Stimulated activated memory B cell treated with anti-CD40 and anti-IgM and Interleukin-4, amounts not matched to agents 10 μg/mL and 1 μg/mL and 100 μg/mL, for 72 hours (primary cell): ENCODE measurements at regions not wholly inside any gene's neighbourhood (a gene's known extent, or its start where the extent isn't known, plus 50 kb on each side); places are given as distances from the start of the nearest gene placed in this dataset.
A peak's percentile ranks its signal among the peaks of the same experiment; 100 is the strongest.

ENCODE experiments used
- ATAC-seq: fragments of 150-1000 bp; cut with Tn5 transposase; 2 replicates; pipeline ENCODE4 v1.10.0; 2021
- H3K27ac Mint-ChIP-seq: one replicate; pipeline ENCODE4 v1.8.0; 2022; ENCODE audit warnings: mild to moderate bottlenecking, mixed read lengths
- H3K27me3 Mint-ChIP-seq: one replicate; pipeline ENCODE4 v1.8.0; 2022; ENCODE audit warnings: mixed read lengths
- H3K36me3 Mint-ChIP-seq: one replicate; pipeline ENCODE4 v1.8.0; 2022; ENCODE audit warnings: mixed read lengths
- H3K4me1 Mint-ChIP-seq: one replicate; pipeline ENCODE4 v1.8.0; 2022; ENCODE audit warnings: mixed read lengths
- H3K4me3 Mint-ChIP-seq: one replicate; pipeline ENCODE4 v1.8.0; 2022; ENCODE audit warnings: mild to moderate bottlenecking, moderate library complexity, mixed read lengths
- H3K9me3 Mint-ChIP-seq: one replicate; pipeline ENCODE4 v1.8.0; 2022; ENCODE audit warnings: mixed read lengths

- H3K9me3 Mint-ChIP-seq, result peaks cover 2% of the 10 kb centered on the region
- no peak for ATAC-seq
- no peak overlapping the region for H3K27ac Mint-ChIP-seq
- no peaks in the 10 kb centered on the region for H3K4me1 Mint-ChIP-seq
- H3K36me3 Mint-ChIP-seq, result no peaks in the 10 kb centered on the region
- H3K4me3 Mint-ChIP-seq, result no peak overlapping the region
- peaks cover 15% of the 10 kb centered on the region for H3K27me3 Mint-ChIP-seq
These were observed 343.6 kb downstream of the PTPRU start for GRCh38 chr1:29579821-29580425.

DNA sequence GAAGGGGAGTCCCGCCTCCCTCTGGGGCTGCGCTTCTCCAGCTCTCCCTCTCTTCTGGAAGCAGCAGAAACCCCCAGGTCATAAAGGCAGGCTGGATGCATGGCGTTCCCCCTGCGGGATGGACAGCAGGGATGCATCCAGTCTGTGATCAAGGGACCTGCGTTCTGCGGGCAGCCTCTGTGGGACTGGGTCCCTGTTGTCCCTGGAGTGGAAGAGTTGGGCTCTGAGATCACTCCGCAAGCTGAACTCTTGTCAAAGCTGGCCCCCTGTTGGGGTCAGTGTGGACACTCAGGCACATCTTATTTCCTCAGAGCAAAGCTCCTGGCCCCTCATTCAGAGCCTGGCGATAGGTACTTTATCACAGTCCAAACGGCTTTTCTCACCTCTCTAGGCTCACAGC lies 341.2 kb downstream of the PTPRU start:
- Mint-ChIP-seq H3K27me3 (no peaks in the 10 kb centered on the region), H3K9me3 (peaks cover 2% of the 10 kb centered on the region), H3K4me3 (no peak overlapping the region), H3K36me3 (no peaks in the 10 kb centered on the region), H3K4me1 (no peaks in the 10 kb centered on the region), H3K27ac (no peak overlapping the region)
- ATAC-seq, result no peak

DNA sequence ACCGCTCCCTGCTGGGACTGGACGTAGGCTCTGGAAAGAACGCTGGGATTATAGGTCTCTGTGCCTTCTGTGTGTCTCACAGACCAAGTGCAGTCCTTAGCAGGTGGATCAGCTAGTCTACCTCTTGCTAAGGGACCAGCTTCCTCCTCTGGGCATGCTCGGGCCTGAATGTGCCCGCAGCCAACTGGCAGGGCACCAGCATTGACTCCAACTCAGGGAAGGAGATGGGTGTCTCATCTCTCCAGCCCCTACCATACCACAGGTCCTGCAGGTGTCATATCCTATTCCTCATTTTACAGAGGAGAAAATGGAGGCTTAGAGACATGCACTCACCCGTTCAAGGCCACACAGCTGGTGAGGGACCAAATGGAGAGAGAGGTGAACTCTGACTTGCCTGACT lies 340.2 kb downstream of the PTPRU start:
- Mint-ChIP-seq H3K36me3 (no peaks in the 10 kb centered on the region), H3K27me3 (no peaks in the 10 kb centered on the region), H3K27ac (no peak overlapping the region), H3K4me1 (no peaks in the 10 kb centered on the region), H3K4me3 (no peak overlapping the region), H3K9me3 (peaks cover 2% of the 10 kb centered on the region)
- ATAC-seq, result no peak

GRCh38 chr1:29575826-29576225 lies 339.5 kb downstream of the PTPRU start:
- ATAC-seq, result no peak
- no peaks in the 10 kb centered on the region for H3K27me3 Mint-ChIP-seq
- peaks cover 2% of the 10 kb centered on the region for H3K9me3 Mint-ChIP-seq
- H3K4me1 Mint-ChIP-seq, result no peaks in the 10 kb centered on the region
- no peak overlapping the region for H3K27ac Mint-ChIP-seq
- no peak overlapping the region for H3K4me3 Mint-ChIP-seq
- H3K36me3 Mint-ChIP-seq, result no peaks in the 10 kb centered on the region

DNA sequence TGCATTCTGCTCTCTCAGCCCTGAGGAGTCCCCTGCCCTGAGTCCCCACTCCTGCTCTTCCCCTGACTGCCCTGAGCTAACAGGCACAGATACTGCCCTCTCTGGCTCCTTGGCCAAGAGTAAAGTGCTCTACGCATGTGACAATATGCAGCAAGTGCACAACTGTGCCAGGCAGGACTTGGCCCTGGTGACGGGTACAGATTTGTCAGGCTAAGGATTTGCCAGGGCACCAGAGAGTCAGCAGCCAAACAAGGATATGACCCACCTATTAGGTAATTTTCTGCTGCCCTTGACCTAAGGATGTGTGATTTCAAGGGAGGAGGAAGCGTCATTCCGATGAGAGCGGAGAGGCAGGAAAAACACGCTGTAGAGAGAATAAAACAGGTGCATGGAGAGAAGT lies 339.0 kb downstream of the PTPRU start:
- Mint-ChIP-seq H3K27me3 (no peaks in the 10 kb centered on the region), H3K36me3 (no peaks in the 10 kb centered on the region), H3K4me1 (no peaks in the 10 kb centered on the region), H3K4me3 (no peak overlapping the region), H3K27ac (no peak overlapping the region), H3K9me3 (peaks cover 2% of the 10 kb centered on the region)
- ATAC-seq, result no peak

DNA sequence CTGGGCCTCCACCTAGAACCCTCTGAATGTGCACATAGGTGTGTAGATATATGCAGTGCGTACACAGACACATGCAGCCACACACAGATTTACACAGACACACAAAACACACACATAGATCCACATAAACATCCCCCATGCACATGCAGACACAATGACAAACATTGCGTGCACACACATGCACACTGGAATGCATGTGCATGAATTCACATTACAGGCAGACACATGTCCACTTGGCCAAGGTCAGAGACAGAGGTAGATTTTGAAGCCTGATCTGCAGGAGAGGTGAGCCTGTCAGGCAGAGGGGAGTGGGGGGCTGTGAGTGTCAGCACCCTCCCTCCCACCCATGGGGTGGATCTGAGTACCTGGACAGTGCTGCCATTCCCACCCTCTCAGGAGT lies 338.5 kb downstream of the PTPRU start:
- Mint-ChIP-seq H3K27ac (no peak overlapping the region), H3K36me3 (no peaks in the 10 kb centered on the region), H3K27me3 (no peaks in the 10 kb centered on the region), H3K4me3 (no peak overlapping the region), H3K9me3 (peaks cover 2% of the 10 kb centered on the region), H3K4me1 (no peaks in the 10 kb centered on the region)
- ATAC-seq, result peak; percentile 37

DNA sequence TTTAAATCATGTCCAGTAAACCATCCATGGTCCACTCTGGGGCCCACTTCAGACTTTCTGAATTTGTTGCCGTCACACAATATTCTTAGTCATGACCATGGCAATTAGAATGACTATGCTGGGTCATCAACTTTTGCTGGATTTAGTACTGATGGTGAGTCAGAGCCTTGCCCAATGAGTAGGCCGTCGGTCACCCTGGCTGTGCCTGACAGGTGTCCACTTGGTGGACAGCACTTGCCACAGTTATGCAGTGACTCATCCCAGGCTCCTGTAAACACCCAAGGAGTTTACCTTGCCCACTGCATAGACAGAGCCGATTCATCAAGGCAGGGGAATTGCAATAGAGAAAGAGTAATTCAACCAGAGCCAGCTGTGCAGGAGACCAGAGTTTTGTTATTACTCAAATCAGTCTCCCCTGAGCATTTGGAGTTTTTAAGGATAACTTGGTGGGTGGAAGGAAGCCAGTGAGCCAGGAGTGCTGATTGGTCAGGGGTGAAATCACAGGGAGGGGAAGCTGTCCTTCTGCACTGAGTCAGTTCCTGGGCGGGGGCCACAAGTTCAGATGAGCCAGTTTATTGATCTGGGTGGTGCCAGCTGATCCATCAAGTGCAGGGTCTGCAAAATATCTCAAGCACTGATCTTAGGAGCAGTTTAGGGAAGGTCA lies 333.8 kb downstream of the PTPRU start:
- no peaks in the 10 kb centered on the region for H3K27me3 Mint-ChIP-seq
- H3K4me3 Mint-ChIP-seq, result no peak overlapping the region
- no peaks in the 10 kb centered on the region for H3K36me3 Mint-ChIP-seq
- no peaks in the 10 kb centered on the region for H3K4me1 Mint-ChIP-seq
- ATAC-seq, result no peak
- no peak overlapping the region for H3K27ac Mint-ChIP-seq
- H3K9me3 Mint-ChIP-seq, result peaks cover 14% of the 10 kb centered on the region

GRCh38 chr1:29567257-29567656 lies 330.9 kb downstream of the PTPRU start:
- Mint-ChIP-seq H3K27ac (no peak overlapping the region), H3K36me3 (no peaks in the 10 kb centered on the region), H3K4me1 (no peaks in the 10 kb centered on the region)

GRCh38 chr1:29565490-29565889 lies 329.2 kb downstream of the PTPRU start:
- Mint-ChIP-seq H3K27me3 (no peaks in the 10 kb centered on the region), H3K27ac (no peak overlapping the region), H3K4me1 (no peaks in the 10 kb centered on the region), H3K9me3 (peaks cover 23% of the 10 kb centered on the region), H3K4me3 (no peak overlapping the region), H3K36me3 (no peaks in the 10 kb centered on the region)
- ATAC-seq, result no peak

More at GRCh38 chr1:29567257-29567656, 330.9 kb downstream of the PTPRU start:
- H3K9me3 Mint-ChIP-seq, result peaks cover 23% of the 10 kb centered on the region
- H3K4me3 Mint-ChIP-seq, result no peak overlapping the region
- no peak for ATAC-seq
- no peaks in the 10 kb centered on the region for H3K27me3 Mint-ChIP-seq

DNA sequence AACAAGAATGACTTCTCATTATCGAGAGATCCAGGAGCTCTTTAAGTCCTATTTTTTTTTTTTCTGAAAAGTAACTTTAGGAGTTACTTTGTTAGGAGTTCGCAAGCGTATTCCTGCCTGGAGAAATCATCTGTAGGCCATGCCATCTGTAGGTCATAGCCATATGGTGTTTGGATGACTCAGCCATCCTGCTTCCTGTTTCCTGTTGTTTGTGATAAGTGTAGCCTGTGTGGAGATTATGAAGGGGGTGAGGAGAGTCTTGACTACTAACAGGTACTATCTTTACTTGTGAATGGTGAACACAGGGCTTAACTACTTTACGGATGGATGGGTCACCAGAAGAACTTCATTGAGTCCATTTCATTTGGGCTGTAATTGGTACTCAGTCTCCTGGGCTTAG lies 327.2 kb downstream of the PTPRU start:
- no peak overlapping the region for H3K27ac Mint-ChIP-seq
- no peak overlapping the region for H3K4me3 Mint-ChIP-seq
- H3K4me1 Mint-ChIP-seq, result no peaks in the 10 kb centered on the region
- no peaks in the 10 kb centered on the region for H3K27me3 Mint-ChIP-seq
- H3K9me3 Mint-ChIP-seq, result peaks cover 18% of the 10 kb centered on the region
- H3K36me3 Mint-ChIP-seq, result no peaks in the 10 kb centered on the region
- ATAC-seq, result no peak

DNA sequence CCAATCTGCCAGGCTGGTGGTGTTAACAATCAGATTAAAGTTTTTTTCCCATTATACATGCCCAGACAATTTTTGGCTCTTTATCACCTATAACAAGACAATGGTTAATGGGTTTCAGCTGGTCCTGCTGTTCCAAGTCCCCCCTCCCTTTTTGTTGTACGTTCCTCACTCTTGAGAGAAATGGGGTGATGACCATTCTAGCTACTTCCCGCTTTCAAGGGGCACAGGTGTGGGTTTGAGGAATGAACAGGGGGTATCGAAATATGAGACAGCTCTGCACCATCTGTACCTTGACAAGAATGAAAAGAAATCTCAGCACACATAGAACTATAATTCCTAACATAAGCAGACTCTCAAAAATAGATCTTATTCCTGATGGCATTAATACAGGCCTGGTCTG lies 326.8 kb downstream of the PTPRU start:
- Mint-ChIP-seq H3K27me3 (no peaks in the 10 kb centered on the region), H3K9me3 (peaks cover 17% of the 10 kb centered on the region), H3K36me3 (no peaks in the 10 kb centered on the region), H3K27ac (no peak overlapping the region), H3K4me1 (no peaks in the 10 kb centered on the region), H3K4me3 (no peak overlapping the region)
- ATAC-seq, result no peak

DNA sequence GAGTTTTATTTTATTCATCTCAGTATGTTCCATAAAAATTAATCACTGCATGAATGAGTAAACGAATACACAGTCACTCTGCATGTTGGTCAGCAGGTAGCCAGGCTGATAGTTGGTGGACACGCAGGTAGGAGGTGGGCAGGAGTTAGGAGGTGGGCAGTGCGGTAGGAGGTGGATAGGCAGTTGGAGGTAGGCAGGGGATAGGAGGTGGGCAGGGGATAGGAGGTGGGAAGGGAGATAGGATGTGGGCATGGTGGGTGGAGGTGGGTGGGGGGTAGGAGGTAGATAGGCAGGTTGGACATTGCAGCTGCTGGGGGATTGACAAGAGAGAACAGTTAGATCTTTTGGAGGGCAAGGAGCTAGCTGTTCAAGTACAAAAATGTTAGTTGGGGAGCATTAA lies 322.7 kb downstream of the PTPRU start:
- H3K36me3 Mint-ChIP-seq, result no peaks in the 10 kb centered on the region
- no peak for ATAC-seq
- no peak overlapping the region for H3K27ac Mint-ChIP-seq
- H3K27me3 Mint-ChIP-seq, result peaks cover 17% of the 10 kb centered on the region
- H3K4me3 Mint-ChIP-seq, result no peak overlapping the region
- peaks cover 9% of the 10 kb centered on the region for H3K9me3 Mint-ChIP-seq
- H3K4me1 Mint-ChIP-seq, result no peaks in the 10 kb centered on the region

DNA sequence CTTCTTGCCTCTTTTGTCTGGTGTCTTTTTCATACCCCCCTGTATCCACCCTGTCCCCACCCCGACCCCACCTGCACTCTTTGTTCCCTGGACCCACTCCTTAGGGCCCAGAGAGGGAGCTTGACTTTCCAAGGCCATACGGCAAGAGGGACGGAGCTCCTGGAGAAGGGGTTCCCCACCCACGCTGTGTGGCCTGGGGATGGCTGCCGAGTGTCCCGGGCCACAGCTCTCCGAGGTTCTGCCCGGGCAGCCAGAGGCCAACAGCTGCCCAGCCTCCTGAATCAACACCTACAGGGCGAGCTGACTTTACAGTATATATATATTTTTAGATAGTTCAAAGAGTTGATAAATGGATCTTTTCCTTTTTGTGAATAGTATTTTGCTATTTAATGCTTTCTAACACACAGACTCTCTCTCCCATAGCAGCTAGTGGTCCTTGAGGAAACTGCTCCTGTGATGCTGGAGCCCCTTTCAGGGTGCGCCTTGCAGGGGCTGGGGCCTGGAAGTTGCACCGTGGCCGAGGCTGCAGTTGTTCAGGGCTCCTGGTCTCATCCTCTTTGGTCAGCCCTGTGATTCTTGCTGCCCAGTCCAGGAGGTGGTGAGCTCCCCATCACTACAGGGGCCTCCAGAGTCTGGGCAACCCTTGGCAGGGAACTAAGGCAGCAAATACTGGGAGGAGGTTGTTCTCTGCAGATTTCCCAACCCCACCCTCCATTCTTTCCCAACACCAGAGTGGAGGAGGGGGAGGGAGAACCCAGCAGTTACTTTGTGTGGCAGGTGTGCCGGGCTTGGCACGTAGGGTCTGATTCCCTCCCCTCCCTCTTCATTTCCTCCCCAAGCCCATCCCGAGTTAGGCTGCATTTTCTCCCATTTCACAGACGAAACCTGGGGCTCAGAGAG lies 321.6 kb downstream of the PTPRU start:
- no peaks in the 10 kb centered on the region for H3K4me1 Mint-ChIP-seq
- no peak for ATAC-seq

GRCh38 chr1:29557066-29557465 lies 320.7 kb downstream of the PTPRU start:
- no peaks in the 10 kb centered on the region for H3K36me3 Mint-ChIP-seq
- peaks cover 17% of the 10 kb centered on the region for H3K27me3 Mint-ChIP-seq
- ATAC-seq, result no peak
- H3K27ac Mint-ChIP-seq, result no peak overlapping the region
- no peak overlapping the region for H3K4me3 Mint-ChIP-seq
- H3K9me3 Mint-ChIP-seq, result no peaks in the 10 kb centered on the region
- no peaks in the 10 kb centered on the region for H3K4me1 Mint-ChIP-seq

More for the DNA sequence above, 321.6 kb downstream of the PTPRU start:
- Mint-ChIP-seq H3K9me3 (peaks cover 6% of the 10 kb centered on the region), H3K27ac (no peak overlapping the region), H3K4me3 (no peak overlapping the region), H3K27me3 (peaks cover 17% of the 10 kb centered on the region), H3K36me3 (no peaks in the 10 kb centered on the region)

- Mint-ChIP-seq H3K9me3 (no peaks in the 10 kb centered on the region), H3K27ac (no peak overlapping the region), H3K36me3 (no peaks in the 10 kb centered on the region), H3K4me1 (no peaks in the 10 kb centered on the region), H3K4me3 (no peak overlapping the region), H3K27me3 (peaks cover 17% of the 10 kb centered on the region)
- ATAC-seq, result no peak
These were observed 320.3 kb downstream of the PTPRU start for GRCh38 chr1:29556657-29557056.
